C1 segment of cervical spinal cord (tissue), 14 donors: ENCODE measurements at regions not wholly inside any gene's neighbourhood (a gene's known extent, or its start where the extent isn't known, plus 50 kb on each side); places are given as distances from the start of the nearest gene placed in this dataset.
"Not testable (repeated sequence)": the region's sequence is repeated elsewhere in the genome, so short reads cannot be mapped to it uniquely, and the experiment has no call there.

Experiments
- DNase-seq, 14 donors: peaks; one replicate each; lab custom pipeline; 2025; lab: John Stamatoyannopoulos, UW

- DNase-seq = no peak
Observed at GRCh38 chr11:92168936-92169335, 55.7 kb upstream of the FAT3 start.

DNA sequence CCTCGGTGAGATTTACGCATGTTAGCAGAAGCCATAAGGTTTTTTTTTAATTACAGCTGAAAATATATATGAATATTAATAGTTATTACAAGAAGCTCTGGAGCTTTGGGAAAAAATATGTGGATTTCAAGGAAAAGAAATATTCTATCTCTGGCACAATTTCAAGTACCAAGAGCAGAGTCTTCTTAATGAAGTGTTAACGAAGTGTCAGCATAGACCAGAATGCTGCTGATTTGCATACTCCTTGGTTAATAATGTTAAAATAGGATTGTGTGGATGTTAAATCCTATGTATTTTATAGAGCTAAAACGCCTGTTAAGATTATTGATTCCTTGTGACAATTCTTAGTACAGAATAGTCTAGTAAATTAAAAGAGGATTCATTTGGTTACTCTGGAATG, 57.0 kb upstream of the FAT3 start:
- DNase-seq = no peak

DNA sequence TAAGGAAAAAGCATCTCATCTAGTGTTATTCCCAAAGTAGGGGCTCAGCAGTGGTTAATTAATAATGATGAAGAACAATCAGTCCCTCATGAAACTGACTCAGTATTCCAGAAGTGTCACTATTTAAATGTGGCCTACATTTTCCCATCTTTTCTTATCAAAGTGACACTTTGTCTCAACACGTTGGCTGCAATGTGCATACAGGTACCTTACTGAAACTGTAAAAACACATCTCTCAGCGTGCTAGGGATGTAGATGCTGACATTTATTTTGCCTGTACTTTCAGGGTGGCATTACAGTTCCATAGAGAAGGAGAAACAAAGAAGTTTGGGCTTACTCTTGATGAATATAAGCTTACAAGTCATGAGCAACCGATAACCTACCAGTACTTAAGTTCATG, 58.3 kb upstream of the FAT3 start:
- DNase-seq = no peak

GRCh38 chr11:92163879-92164278, 60.7 kb upstream of the FAT3 start:
- DNase-seq = no peak

DNA sequence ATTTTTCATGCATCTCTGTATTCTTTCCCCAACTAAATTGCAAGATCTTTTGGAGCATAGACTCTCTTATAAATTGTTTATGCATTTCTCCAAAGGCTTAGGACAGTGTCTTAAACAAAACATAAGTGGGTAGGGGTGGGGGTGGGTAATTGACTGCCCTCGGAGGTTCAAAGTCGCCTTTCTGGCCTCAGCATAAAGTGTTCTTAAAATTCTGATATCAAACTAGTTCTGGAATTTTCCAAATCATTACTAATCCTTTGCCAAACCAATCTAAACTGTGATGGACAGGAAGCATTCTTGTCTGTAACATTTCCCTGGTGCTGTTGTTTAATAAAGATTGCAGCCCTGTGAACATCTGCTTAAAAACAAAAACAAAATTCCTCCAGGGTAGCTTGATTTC, 61.8 kb upstream of the FAT3 start:
- DNase-seq = no peak

DNA sequence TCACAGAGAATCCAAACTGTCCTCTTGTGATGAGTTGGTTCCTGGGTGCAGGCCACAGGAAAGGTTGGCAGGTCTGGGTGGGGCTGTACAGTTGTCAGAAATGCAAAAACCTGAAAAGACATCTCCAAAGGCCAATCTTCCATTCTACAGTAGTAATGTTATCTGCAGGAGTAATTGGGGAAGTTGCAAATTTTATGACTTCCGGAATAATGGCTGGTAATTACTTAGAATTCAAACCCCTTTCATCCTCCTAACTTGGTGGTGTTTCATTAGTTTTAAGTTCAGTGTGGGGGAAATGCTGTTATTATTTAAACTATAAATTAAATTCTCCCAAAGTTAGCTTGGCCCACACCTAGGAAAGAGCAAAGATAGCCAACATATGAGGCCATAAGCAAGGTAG, 64.7 kb upstream of the FAT3 start:
- no peak for DNase-seq

- DNase-seq = not testable (repeated sequence)
Observed at GRCh38 chr11:92157390-92157789, 67.2 kb upstream of the FAT3 start.

DNA sequence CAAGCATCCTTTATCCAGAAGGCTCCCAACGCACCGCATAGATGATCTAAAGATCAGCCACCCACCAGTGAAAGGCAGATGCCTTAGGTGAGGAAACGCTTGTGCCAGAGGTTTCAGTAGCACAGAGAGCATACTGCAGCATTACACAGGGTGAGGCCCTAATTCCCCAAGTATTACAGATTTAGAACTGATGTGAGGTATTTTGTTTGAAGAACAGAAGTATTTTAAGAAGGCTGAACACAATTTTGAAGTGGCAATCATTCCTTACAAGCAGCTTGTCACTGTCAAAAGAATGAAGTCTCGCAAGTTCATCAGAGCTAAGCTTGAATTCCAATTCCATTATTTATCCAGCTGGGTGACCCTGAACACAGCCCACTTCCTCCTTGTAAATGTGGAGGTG, 70.0 kb upstream of the FAT3 start:
- no peak for DNase-seq

GRCh38 chr11:92154110-92154509, 70.5 kb upstream of the FAT3 start:
- no peak for DNase-seq

- DNase-seq = no peak
Observed at GRCh38 chr11:92153542-92153941, 71.1 kb upstream of the FAT3 start.

DNA sequence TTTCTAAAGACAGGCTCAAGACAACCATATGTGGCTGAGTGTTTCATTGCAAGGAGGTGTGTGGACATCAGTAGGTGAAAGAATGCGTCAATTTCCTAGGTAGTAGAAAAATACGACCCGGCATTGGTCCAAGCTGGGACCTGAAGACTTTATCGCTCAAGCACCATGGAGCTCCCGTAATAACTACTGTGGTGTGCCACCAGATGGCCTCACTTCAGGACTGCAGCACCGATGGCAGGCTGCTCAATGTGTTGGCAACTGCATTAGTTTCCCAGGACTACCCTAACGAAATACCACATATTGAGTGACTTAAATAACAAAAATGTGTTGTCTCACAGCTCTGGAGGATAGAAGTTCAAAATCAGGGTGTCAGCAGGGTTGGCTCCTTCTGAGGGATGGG, 72.4 kb upstream of the FAT3 start:
- DNase-seq = no peak

DNA sequence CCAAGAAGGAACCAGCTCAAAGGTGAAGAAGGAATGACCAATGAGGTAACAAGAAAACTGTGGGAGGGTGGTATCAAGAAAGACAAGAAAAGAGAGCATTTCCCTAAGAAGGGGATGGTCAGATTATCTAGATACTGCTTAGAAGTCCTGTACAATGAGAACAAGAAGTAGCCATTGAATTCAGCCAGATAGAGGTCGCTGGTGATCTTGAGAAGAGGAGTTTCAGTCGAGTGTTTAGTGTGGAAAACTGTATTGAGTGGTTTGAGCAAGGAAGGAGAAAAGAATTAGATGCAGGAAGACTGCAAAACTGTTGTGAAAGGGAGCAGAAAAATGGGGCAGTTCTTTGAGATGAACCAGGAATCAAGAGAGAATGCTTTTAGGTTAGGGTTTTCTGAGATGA, 74.6 kb upstream of the FAT3 start:
- DNase-seq = no peak

DNA sequence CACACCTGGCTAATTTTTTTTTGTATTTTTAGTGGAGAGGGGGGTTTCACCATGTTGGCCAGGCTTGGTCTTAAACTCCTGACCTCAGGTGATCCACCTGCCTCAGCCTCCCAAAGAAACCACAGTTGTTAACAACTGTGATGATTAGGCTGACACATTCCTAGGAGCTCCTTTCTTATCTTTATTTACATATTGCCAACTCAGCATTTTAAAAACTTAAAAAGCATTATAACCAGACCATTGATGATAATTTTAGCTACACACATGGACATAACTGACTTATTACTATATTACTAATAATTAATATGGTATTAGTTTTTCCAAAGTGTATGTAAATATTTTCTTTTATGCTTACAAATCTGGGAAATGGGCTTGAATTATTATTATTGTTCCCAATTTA, 82.9 kb upstream of the FAT3 start:
- DNase-seq = no peak

- DNase-seq = no peak
Observed at GRCh38 chr11:92141159-92141558, 83.5 kb upstream of the FAT3 start.

DNA sequence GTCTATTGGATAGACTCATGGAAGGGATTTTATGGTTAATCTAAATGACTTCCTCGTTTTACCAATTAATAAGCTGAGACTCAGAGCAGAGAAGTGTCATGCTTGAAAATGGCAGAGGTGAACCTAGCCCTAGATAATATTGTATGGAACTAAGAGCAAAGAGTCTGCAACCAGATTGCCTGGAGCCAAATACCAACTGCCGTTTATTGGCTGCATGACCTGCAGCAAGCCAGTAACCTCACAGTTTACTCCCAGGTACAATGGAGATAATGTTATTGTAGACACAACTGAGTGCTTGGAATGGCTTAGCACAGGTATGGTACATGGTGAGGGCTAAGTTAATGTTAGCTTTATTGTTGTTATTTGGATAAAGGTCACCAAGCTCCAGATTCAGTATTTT, 84.6 kb upstream of the FAT3 start:
- no peak for DNase-seq

DNA sequence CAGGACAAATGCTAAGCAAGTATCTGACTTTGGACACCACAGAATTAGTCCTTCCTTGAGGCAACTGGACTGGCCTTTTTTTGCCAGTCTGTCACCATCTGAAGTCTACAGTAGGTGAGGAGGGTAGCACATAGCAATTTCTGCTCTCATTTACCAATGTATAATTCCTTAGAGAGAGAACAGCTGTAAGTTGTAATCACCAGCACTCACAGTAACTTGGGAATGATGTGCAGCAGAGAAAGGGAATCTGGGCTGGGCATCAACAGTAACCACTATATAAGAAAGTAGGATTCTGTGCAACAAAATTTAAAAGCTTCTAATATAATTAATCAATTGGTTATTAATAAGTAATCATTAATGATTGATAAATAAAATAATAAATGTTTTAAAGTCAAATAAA, 86.3 kb upstream of the FAT3 start:
- DNase-seq = no peak

DNA sequence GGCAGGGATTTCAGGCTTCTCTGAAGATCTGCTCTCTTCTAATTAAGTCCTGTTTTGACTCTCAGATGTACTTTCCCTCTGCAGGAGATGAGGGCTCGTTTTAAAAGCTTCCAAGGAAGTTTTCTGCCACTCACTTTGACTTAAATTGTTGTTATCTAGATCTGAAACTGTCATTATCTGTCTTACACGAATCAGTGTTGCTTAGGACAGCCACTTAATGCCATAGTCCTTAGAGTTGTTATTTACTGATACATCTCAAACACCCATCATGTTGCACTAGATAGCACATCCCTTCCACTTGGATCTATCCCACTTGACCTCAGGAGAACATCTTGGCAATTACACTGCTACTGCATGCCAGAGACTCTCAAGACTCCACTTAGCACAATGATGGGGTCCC, 86.9 kb upstream of the FAT3 start:
- no peak for DNase-seq

GRCh38 chr11:92136797-92137196, 87.8 kb upstream of the FAT3 start:
- no peak for DNase-seq

DNA sequence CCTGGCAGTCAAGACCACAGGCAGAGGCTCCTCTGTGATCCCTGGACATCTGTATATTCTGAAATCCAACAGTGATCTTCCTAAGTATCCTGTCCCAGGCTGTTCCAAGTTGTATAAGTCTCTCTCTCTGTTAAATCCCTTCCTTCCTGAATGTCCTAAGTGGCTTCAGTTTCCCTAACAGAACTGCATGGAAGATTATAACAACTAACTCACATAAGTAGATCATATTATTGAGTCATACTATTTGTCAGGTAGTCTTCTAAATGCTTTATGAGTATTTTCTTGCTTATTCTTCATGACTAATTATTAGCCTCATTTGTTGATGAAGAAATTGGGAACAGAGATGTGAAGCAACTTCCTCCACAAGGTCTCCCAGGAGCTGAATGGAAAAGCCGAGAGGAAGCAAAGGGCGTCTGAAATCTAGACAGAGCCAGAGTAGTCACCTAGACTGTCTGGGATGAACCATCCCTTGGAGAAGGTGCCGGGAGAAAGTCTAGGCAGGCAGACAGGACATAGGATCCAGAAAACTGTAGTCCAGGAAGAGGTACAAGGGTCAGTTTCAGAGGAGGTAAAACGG, 93.2 kb upstream of the FAT3 start:
- DNase-seq = no peak

DNA sequence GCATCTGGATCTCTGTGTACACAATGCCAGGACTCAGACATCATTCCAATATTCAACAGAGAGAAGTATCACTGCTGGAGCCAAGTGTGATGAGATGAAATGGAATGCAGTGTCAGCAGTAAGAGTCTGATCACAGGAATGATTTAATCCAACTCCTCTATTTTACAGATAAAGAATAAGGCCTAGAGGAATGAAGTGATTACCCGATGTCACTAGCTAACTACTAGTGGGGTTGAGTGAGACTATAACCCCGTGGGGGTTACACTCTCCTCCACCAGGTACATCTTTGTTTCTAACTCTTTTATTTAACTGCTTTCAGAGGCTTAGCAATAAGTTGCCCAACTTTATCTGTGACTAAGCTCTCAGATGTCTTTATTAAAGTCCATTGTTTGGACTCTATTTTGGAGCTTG, 94.2 kb upstream of the FAT3 start:
- DNase-seq = no peak

GRCh38 chr11:92129811-92130210, 94.8 kb upstream of the FAT3 start:
- DNase-seq = no peak

DNA sequence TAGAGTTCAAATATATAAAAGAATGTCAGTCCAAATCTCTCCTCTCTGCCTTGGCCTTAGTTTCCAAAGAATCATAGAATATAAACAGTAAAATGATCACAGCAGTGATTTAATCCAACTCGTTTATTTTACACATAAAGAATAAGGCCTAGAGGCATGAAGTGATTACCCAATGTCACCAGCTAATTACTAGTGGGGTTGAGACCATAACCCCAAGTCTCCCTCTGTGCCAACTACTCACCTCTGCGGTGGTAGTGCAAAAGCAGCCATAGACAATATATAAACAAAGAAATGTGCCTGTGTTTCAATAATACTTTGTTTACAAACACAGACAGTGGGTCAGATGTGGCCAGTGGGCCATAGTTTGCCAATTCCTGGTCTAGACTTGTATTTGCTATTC, 96.6 kb upstream of the FAT3 start:
- DNase-seq = no peak

DNA sequence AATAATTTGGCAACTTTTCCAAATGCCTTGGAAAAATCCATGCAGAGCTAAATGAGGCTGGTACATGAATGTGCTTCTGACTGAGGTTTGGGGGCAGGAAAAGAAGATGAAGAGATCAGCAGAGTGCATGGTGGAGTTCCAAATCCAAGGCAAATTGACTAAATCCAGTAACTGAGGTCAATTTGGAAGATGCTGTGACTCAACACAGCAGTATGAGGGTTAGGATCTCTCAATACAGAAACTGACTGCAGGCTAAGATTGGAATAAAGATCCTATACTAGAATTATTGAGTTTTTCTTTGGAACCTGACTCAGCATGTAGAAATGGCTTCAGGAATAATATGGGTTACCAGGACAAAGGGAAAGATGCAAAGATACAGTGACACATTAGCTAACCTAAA, 99.3 kb upstream of the FAT3 start:
- no peak for DNase-seq

- DNase-seq = no peak
Observed at GRCh38 chr11:92123540-92123939, 101.1 kb upstream of the FAT3 start.

DNA sequence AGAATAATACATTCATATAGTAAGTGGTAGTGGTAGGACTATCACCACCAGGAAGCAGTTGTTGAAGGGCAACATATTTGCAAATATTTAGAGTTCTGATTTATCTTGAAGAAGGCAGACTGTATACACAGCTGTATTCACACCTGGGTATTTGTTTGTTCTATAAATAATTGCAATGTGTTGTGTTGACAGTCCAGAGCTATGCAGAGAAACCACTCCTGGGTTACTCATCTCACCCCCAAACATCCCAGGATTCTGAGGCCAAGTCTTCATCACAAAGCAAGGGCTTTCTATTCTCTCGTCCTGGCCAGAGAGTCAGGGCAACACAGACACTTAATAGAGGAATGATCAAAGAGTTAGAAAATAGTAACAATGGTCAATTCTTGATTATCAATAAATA, 102.1 kb upstream of the FAT3 start:
- no peak for DNase-seq
